ENCODE measurements at regions not wholly inside any gene's neighbourhood (a gene's known extent, or its start where the extent isn't known, plus 50 kb on each side); places are given as distances from the start of the nearest gene placed in this dataset.
"Not testable (repeated sequence)": the region's sequence is repeated elsewhere in the genome, so short reads cannot be mapped to it uniquely, and the experiment has no call there.

DNA sequence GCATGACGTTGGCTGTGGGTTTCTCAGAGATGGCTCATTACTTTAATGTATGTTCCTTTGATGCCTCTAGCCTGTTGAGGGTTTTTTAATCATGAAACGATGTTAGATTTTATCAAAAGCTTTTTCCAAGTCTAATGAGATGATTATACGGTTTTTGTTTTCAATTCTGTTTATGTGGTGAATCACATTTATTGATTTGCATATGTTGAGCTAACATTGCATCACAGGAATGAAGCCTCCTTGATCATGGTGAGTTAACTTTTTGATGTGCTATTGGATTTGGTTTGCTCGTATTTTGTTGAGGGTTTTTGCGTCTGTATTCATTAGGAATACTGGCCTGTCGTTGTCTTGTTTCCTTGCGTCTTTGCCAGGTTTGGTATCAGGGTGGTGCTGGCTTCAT, 52.3 kb upstream of the PTPN12 start:
- no peak for DNase-seq

DNA sequence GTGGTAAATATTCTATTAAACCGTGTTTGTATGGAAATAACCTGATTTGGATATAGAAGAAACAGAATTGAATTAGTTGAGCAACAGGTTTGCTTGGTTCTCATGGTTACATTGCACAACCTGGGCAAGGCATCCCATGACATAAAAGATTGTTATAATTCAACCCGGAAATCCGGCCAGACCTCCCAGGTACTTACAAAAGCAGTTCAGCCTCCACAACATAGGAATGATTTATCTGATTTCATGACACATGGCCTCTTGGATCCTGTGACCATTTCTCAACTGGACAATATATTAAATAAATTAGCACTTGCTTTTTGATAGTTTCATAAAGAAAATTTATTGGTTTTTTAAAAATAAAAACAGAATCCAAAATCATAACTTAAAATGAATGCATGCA, 55.1 kb upstream of the PTPN12 start:
- DNase-seq: no peak

DNA sequence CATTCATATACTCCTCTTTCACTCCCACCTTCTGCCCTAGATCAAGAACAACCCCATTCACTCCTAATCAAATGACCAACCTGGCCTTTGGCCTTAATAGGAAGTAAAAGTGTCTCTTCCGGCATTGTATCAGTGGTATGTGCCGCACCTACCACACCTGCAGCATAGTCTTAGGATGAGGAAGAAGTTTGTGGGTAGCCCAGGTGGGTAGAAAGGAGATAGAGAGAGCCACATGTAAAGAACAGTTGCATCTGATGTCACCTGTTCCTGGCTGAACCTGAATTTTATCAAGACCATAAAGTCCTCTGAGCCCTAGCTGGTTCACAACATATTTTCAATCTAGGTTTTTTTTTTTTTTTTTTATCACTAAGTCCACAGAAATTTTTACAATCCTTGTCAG, 55.5 kb upstream of the PTPN12 start:
- DNase-seq: no peak

DNA sequence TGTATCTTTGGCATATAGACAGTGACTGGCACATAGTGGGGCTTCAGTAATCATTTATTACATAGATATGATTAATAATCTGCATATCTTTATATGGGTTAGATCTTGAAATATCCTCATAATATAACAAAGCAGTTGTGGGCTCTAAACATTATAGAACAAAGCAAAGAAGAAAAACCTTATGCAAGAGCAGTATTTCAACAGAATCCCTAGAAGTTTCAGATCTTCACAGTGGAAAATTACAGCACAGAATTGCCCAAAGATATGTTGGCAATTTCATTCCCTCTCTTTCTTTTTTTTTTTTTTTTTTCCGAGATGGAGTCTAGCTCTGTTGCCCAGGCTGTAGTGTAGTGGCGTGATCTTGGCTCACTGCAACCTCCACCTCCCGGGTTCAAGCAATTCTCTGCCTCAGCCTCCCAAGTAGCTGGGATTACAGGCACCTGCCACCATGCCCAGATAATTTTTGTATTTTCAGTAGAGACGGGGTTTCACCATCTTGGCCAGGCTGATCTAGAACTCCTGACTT, 56.9 kb upstream of the PTPN12 start:
- not testable (repeated sequence) for DNase-seq

DNA sequence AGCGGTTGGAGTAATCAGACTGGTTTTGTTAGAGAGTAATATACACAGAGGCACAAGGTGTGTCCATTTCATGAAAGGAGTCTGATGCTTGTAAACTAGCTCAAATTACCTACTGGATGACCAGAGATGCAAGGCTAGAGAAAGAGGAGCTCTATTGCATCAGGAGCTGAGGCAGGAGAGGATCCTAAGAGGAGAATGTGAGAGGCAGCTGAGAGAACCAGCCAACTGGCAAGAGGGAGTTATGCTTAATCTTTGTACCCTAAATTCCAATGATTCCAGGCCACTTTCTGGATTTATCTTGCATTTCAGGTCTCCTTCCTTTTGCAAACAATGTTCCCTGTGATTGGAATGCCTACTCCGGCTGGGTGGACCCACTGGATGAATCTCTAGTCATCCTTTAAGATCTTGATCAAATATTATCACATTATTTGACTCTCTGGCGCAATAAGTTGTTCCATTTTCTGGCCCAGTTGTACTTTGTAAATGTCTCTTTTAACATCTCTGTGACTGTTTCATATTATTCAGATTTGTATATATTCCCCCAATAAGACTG, 57.5 kb upstream of the PTPN12 start:
- DNase-seq: peak; percentile 3

DNA sequence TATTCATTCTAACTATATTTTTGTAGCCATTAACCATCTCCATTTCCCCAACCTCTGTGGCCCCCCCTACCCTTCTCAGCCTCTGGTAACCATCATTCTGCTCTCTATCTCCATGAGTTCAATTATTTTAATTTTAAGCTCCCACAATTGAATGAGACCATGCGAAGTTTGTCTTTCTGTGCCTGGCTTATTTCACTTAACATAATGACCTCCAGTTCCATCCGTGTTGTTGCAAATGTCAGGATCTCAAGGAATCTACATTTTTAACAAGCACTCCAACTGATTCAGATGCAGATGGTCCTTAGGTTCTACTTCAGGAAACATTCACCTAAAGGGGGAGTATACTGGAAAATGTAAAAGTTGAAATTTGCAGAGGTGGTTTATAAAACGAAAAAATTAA, 60.2 kb upstream of the PTPN12 start:
- DNase-seq: no peak

DNA sequence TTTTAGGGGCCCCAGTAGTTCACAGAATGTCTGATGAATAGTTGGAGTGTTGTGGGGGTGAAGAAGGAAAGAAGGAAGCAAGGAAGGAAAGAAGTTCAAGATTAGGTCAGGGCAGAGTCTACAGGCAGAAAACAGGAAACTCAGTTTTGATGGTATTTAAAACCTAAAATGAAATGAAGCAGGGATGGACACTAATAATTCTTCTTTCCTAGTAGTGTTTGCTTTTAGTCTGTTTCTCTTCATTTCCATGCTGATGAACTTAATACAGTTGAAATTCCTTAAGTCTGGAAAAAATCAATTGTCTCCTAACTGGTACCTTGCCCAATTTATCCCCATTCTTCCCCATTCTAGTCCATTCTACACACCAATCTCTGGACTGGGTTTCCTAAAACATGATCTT, 59.0 kb upstream of the GSAP start:
- DNase-seq: no peak

DNA sequence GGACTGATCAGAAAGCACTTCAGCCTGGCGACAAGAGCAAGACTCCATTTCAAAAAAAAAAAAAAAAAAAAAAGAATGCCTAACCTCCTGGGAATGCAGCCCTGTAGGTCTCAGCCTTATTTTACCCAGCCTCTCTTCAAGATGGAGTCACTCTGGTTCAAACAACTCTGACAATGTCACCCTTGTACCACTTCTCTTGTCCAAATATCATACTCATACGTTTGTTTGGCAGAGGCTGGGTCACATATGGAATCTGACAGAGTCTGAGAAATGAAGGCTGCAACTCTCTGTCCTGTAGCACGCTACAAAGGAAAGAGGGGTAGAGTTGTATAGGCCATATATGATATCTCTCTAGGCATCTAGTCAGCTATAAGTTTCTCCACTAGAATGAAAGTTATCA, 58.6 kb upstream of the GSAP start:
- no peak for DNase-seq

DNA sequence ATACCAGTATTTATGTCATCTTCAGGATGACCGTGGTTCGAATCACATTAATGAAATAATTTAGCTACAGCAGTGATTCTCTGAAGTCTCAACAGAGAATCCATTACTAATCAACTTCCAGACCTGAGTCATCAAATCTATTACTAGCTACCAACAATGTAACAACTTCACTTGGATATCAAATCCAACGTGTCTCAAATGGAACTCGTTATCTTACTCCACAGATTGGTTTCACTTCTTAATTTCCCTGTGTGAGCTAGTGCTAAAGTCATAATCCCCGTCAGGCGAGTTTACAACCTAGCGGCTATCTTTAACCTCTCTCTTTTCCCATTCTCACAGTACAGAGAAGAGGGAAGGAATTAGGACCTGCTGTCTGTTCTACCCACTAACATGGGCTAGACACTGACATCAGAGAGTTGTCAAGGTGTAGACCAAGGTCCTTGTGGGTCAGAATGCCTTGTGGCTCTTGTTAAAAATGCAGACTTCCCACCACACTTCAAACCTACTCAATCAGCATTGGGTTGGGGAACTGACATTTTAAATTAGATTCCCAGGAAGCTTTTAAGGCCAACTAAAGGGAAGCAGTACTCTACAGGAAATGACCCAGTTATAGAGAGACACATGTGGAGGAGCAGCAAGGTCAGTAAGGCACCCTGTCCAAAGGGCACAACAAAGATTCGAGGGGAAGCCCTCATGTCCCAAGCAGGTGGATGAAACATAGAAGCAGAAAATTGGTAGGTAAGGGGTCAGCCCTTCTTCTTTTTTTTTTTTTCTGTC, 57.3 kb upstream of the GSAP start:
- DNase-seq: no peak

DNA sequence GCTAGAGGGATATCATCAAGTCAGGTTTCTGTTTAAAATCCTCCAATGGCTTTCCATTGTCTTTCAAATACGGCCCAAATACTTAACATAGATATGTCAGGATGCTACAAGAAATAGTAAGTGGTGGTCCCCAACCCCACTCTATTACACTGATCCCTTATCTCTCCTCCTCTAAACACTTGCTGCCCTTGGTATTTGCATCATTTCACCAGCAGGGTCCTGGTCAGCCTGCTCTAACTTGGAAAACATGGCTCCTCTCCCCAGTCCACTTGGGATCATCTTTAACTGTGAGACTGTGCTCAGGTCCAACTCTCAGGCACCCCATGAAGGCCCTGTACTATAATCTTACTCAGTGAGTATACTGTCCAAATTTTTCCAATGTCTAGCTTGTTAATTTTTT, 53.8 kb upstream of the GSAP start:
- no peak for DNase-seq

DNA sequence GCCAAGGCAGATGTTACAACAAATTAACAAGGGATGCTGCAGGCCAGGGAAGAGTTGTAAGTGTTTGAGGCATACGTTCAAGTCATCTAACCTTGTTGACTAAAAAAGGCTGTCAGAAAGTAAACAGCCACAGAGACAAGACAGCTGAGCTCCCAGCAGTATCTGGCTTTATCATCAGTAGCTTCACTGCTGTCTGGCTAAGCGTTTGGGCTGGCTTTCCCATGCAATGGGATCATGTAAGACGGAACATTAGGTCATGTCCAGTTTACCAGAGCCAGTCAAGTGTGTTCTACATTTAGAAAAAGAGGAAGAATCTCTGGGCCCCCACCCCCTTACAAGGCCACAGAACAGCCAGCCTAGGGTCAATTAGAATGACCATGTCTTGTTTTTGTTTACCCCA, 51.3 kb upstream of the GSAP start:
- no peak for DNase-seq

DNA sequence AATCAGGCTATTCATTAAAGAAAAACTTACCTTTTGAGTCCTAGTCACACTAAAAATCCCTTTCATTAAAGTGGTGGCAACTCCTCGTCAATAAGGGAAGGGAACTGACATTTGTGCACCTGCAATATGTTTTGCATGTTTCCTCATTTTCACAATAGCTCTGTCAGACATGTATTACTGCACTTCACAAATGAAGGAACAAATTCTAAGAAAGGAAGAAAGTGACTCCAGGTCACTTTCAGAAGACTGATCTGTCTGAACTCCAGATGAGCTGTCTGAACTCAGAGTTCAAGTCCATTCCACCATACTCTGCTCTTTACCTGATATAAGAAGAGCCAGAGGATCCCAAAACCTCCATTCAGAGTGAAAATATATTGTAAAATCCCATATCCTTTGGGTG, 50.3 kb upstream of the GSAP start:
- no peak for DNase-seq
